ENCODE measurements at regions not wholly inside any gene's neighbourhood (a gene's known extent, or its start where the extent isn't known, plus 50 kb on each side); places are given as distances from the start of the nearest gene placed in this dataset.

DNA sequence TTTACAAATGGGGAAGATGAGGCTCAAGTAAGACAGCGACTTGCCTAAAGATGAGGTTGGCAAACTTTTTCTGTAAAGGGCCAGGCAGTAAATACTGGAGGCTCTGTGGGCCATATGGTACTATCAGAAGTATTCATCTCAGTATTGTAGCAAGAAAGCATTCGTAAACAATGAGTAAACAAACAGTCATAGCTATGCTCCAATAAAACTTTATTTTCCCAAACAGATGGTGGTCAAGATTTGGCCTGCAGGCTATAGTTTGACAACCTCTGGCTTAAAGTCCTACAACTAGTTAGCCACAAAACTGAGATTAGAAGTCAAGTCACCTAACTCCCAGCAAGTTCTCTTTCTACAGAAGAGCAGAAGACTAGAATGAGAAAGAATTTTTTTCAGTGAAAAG is 177.0 kb upstream of the NECTIN3 start:
- TF ChIP-seq, protein P1, sequence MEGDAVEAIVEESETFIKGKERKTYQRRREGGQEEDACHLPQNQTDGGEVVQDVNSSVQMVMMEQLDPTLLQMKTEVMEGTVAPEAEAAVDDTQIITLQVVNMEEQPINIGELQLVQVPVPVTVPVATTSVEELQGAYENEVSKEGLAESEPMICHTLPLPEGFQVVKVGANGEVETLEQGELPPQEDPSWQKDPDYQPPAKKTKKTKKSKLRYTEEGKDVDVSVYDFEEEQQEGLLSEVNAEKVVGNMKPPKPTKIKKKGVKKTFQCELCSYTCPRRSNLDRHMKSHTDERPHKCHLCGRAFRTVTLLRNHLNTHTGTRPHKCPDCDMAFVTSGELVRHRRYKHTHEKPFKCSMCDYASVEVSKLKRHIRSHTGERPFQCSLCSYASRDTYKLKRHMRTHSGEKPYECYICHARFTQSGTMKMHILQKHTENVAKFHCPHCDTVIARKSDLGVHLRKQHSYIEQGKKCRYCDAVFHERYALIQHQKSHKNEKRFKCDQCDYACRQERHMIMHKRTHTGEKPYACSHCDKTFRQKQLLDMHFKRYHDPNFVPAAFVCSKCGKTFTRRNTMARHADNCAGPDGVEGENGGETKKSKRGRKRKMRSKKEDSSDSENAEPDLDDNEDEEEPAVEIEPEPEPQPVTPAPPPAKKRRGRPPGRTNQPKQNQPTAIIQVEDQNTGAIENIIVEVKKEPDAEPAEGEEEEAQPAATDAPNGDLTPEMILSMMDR (conservative IDR thresholded peaks at IDR 0.05; ENCODE audit: low read depth, low read length), result no peak
- no peak overlapping the region for H3K4me3 ChIP-seq (ENCODE audit: low read depth, low read length)
- no peak for DNase-seq (ENCODE audit: low read depth)

DNA sequence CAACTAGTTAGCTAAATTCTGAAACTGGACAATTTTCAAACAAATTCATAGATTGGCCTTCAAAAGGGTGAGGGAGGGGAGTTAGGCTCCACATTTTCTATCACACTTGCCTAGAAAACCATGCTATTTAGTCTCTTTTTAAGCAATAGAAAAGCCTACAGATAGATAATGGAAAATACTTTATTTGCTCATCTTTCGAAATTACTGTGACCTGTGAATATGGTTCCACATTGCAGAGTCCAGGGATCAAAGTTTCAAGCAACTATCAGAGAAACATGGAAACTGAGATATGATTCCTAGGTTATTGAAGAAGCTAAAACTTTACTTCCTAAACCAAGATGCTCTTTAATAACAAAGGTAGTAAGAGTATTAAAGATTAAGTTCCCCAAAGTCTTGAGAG is 176.6 kb upstream of the NECTIN3 start:
- TF ChIP-seq, protein P1 (conservative IDR thresholded peaks at IDR 0.05; ENCODE audit: low read depth, low read length), result no peak
- no peak overlapping the region for H3K4me3 ChIP-seq (ENCODE audit: low read depth, low read length)
- DNase-seq (ENCODE audit: low read depth), result no peak

DNA sequence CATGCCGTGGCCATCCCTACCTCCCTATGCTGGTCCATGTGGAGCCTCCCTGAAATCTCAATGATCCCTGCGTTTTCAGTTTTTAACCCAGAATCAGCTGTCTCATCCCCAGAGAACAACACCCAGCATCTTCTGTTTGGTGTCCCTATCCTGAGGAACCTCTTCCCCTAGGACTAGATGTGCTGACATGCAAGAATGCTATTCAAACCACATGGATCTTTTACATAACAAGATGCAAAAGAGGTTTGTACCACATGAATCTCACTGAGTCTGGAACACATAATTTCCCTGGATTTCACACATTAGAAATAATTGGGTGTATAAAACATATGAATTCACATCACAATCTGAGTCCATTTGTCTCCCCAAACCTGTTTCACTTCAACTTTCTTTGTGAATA is 174.6 kb upstream of the NECTIN3 start:
- TF ChIP-seq, protein P1 (conservative IDR thresholded peaks at IDR 0.05; ENCODE audit: low read depth, low read length), result no peak
- DNase-seq (ENCODE audit: low read depth), result no peak
- no peak overlapping the region for H3K4me3 ChIP-seq (ENCODE audit: low read depth, low read length)

DNA sequence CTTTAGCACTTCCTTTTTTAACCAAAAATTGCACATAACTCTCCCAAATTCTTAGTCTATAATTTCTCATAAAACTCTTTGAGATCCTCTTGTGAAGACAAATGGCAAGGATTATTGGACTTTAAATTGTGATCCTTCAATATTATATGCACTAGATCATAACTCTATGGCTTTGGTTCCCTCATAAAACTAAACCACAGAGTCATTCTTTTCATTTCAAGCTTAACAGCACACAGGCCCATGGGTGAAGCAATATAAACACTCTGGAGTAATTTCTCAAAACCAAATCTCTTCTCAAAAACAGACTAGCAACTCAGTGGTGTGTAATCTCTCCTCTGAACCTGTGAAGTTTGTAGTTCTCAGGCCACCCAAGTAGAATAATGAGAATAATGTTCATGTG is 171.0 kb upstream of the NECTIN3 start:
- DNase-seq (ENCODE audit: low read depth), result no peak
- TF ChIP-seq, protein P1 (conservative IDR thresholded peaks at IDR 0.05; ENCODE audit: low read depth, low read length), result no peak
- H3K4me3 ChIP-seq (ENCODE audit: low read depth, low read length), result no peak overlapping the region

DNA sequence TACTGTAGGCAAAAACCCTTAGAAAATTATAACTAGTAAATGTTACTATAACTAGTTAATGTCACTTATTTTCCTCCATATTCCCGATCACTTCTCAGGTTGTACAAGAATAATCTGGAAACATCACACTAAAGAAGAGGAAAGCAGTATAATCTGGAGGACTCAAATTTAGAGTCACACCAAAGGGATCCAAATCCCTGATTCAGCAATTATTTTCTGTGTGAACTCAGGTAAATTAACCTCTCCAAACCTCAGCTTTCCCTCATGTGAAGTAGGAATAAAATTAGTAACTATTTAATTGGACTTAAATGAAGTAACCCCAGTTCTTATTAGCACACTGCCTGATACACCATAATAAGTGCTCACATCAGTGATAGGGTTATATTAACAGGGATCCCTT is 170.1 kb upstream of the NECTIN3 start:
- DNase-seq (ENCODE audit: low read depth), result no peak
- H3K4me3 ChIP-seq (ENCODE audit: low read depth, low read length), result no peak overlapping the region
- TF ChIP-seq, protein P1 (conservative IDR thresholded peaks at IDR 0.05; ENCODE audit: low read depth, low read length), result no peak

DNA sequence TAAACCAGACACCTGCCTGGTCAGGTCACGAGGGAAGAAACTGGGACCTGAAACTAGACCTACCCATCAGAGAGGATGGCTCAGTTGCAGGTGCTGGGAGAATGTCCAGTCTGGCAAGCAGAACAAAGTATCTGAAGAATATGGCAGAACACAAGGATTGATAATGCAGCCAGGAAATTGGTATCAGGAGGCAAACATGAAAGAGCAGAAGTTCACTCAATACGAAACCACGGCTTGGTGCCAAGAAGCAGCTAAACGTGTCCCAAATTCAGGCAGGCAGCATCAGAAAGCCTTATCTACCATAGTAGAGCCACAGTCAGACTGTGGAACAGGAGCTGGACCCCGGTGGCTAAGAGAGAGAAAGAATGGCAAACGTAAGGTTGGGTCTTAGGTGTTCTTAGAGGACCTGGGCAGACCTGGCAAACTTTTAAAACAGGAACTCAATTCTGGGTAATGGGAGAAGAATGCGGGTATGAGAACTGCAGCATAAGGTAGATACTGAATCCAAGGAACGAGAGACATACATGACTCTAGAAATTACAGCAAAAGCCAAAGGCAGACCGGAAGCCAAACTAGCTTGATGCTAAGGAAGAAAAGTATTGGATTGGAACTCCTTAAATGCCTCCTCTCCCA is 169.0 kb upstream of the NECTIN3 start:
- no peak overlapping the region for H3K4me3 ChIP-seq (ENCODE audit: low read depth, low read length)
- no peak for DNase-seq (ENCODE audit: low read depth)
- TF ChIP-seq, protein P1 (conservative IDR thresholded peaks at IDR 0.05; ENCODE audit: low read depth, low read length), result no peak

DNA sequence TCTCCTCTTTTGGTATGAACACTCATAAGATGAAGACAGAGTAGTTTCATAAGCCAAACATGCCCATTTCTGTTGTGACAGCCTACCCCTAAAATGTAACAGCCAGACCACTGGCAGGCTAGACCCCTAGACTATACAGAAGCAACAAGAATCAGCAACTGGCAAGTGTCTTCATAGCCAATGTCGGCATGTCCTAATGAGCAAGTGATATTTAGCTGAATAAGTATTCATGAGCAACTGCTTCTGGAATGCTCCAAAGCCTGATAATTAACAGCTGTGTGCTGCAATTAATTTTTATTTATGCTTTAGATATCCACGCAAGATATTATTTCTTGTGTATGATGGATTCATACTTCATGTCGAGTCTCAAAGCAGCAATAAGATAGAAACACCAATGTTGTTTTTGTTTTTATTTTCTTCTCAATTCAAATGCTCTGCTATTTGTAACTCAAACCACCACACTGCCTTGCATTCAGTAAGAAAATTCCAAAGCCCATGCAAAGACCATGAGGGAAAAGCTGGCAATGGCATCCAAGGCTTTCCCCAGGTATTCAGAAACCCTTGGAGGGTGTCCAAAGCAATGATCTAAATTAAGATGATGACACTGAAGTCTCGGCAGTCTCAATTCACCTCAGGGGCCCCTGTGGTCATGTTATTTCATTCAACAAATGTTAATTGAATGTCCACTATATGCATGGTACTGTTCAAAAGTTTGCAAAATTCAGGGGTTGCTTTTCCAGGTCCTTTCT is 167.7 kb upstream of the NECTIN3 start:
- no peak overlapping the region for H3K4me3 ChIP-seq (ENCODE audit: low read depth, low read length)
- TF ChIP-seq, protein P1 (conservative IDR thresholded peaks at IDR 0.05; ENCODE audit: low read depth, low read length), result no peak
- no peak for DNase-seq (ENCODE audit: low read depth)

Data from epithelial cell of proximal tubule (primary cell).